ENCODE measurements at regions not wholly inside any gene's neighbourhood (a gene's known extent, or its start where the extent isn't known, plus 50 kb on each side); places are given as distances from the start of the nearest gene placed in this dataset.

DNA sequence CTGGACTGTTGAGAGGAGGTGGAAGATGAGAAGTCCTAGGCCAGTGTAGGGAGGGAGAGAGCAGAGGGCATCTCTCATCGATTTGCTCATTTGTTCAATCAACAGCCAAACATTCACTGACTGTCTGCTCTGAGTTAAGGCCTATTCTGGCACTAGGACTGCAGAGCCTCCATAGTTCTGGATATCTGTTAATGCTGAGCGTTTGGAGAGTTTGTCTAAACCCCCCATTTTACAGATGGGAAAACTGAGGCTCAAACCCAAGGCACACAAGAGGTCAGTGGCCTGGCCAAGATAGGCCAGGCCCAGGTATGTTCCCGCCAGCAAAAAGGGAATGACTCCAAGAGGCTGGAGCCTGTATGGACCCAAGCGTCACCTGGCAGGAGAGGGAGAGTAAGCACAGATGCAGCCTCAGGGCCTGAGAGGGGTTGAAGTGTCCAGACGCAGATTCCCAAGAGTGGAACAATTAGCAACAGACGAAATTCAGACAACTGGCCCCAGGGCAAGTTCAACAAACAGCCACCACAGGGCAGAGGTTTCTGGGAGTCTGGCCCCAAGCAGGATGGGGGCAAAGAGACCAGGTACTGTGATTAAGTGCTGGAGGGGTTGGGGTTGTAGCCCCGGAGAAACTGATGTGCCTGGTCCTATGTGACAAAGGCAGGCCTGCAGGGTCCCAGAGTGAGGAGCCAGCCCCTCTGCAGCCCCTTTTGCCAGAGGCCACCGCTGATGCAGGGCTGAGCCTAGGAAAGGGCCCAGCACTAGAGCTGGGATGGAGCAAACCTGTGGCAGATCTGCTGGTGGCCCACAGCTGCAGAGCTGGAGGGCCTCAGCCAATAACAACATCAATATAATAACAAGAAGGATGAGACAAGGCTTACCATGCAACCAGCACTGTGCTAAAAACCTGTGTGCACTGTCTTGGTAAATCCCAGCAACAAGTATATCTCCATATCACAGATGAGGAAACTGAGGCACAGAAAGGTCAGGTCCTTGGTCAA lies 245.1 kb upstream of the TLE3 start:
- DNase-seq: peak; percentile 98

DNA sequence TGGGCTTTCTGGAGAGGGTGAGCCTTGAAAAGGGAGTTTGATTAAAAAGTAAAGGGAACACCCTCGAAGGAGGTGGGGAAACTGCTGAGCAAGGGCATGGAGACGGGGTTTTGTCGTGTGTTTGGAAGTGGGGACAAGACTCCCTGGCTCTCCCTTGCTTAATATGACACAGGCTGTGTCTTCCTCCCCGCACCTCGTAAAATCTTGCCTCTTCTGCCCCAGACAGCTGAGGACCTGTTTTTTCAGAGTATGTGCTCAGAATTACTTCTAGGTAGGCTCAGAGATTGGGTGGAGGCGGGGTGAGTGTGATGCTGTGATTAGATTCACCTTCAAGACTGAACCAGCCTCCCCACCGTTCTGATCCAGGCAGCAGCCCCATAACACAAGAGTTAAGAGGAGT lies 244.4 kb upstream of the TLE3 start:
- DNase-seq: peak; percentile 63

DNA sequence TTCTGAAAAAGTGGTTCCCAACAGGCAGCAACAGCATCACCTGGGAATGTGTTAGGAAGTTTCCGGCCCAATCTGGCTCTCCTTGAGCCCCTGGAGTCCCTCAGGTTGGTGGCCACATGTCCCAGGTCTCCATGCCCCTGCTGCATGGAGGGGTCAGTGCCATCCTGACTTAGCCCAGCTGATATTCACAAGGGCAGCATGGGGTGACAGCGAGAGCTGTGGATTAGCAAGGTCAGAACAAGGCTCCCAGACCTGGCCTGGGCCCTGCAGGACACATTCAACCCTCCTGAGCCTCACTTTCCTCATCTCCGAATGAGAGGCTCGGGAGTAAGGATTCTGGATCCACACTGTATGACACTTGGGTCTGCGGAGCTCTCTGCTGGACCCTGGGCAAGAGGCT lies 243.8 kb upstream of the TLE3 start:
- DNase-seq: peak; percentile 44

DNA sequence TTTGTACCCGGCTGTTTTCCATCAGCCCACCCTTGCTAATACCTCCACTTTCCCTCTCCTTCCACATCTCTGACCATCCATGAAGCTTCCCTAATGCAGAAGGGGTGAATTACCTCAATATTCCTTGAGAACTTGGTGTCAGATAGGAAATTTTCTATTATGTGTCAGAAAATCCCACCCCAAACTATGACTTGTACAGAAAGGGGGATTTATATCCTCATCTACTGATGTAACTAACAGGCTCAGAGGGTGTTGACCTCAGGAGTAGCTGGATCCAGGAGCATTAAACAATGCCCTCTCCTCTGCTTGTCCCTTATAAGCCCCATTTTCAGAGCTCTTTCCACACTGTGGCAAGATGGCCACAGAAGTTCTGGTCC lies 242.8 kb upstream of the TLE3 start:
- DNase-seq: peak; percentile 36

DNA sequence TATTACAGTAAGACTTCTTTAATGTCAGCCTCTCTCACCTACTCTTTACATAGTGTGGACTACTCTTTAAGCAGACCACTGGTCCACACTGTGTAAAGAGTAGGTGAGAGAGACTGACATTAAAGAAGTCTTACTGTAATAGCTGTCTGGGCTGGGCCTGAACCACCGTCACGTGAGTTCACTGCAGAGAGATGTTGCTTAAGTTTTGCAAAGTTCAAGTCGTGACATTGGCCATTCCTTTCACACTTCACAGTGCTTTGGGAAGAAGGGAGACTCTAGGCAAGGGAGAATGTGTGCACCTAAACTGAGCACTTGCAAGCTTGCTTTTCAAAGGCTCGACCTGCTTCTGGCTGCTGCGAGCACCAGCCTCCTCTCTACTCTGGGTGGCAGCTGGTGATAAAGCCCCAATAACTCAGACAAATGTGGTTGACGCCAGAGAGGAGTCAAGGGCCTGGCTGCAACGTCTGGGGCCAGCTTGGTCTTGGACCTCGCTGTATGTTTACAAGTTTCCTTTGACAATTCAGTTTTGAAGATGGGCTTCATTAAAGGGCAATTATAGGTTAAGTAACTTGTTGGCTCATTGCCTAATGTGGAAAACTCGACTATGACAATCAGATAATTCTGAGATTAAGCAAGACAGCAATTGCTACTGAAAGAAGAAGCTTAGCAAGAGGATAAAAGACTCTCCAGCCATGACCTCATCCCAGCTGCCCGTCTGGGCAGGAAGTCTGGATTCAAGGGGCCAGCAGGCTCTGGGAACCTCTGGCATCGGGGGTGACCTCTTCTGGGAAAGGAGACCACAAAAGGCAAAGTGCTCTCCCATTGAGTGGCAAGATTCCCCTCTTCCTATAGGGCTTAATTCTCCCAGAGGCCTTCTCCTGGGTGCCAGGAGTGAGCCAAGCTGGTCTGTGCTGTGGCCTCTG lies 242.1 kb upstream of the TLE3 start:
- peak; percentile 95 for DNase-seq

DNA sequence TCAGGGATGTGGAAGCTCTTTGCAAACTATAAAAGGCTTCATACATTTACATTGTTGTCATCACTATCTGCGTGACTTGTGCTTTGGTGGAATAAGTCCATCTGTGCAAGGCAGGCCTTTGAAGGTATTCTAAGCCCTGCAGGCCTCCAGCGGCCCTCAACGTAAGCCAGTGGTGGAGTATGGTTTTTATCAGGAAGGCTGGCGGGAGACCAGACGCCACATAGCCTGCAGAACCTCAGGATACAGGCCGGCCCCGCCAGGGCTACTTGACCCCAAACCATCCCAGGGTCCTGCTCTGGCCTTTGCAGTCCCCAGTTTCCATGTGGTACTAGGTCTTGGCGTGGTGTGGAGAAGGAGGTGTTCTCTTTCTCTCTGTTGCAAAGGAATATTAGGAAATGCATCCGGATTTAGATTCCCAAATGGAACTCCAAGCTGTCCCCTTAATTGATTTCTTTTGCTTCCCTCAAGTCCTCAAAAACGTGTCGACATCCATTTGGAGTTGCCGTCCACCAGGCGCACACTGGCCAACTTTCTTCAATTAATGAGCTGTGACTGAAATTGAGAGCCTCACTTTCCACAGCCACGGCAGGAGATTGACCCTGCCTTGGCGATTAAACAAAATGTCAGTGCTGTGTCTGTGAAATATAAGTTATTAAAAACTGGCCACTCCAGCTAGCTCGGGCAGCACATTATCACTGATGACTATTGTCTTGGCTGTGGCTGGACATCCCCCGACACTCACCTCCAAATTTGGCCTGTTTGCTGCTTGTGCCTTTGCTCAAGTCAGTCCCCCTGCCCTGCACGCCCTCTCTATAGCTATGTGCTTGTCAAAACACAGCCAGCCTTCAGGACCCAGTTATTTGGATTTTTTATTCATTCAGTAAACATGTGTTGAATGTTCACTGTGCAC lies 239.8 kb upstream of the TLE3 start:
- peak; percentile 66 for DNase-seq

DNA sequence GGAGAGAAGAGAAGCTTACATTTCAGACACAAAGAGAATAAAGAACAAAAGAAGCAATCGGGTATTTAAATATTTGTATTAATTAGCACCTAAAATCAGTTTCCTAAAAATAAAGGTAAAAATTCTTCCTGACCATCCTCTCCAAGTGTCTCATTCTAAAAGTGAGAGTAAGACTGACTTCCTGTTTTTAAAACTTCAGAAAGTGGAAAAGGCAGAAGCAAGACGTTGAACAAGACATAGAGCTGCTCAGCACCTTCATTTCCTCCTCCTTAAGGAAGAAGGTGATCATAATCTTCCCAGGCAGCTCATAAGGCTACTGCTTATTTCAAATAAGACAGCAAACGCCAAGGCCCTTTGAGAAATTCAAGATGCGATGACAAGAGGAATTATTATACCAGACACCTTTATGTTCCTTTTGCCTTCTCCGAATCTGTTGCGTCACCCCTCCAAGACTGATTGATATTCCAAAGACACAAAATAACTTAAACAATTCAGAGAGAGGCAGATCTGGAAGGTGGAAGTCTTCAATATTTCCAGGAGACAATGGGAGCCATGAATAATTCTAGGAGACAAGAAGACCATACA lies 238.8 kb upstream of the TLE3 start:
- DNase-seq: peak; percentile 10

DNA sequence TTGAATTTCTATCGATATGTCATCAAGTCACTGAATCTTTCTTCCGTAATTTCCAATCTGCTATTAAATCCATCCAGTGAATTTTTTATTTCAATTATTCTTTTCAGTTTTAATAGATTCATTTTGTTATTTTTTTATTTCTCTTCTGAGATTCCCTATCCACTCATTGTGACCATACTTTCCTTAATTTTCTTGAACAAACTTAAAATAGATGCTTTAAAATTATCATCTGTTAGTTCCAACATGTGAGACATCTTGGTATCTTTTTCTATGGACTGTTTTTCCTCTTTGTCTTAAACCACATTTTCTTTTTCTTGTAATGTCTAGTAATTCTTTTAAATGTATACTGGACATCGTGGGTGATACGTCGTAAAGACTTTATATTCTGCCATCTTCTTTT lies 236.6 kb upstream of the TLE3 start:
- DNase-seq: no peak

DNA sequence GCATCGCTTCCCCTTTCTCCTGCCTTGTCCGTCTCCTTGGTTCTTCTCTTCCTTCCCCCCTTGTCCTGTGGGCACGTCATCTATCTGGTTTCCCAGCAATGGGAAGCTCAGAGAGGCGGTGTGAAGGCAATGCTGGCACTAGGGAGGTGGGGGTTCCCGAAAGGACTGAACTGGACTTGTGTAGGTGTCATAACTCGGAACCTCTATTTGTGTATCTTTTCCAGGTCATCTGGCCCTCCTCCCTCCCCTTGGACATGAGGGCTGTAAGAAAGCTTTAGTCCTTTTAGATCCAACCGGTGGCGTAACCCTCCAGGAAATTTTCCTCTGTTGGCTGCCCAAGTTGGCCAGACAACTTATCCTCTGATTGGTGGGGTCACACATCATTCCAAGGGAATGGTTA lies 231.5 kb upstream of the TLE3 start:
- DNase-seq: peak; percentile 25

DNA sequence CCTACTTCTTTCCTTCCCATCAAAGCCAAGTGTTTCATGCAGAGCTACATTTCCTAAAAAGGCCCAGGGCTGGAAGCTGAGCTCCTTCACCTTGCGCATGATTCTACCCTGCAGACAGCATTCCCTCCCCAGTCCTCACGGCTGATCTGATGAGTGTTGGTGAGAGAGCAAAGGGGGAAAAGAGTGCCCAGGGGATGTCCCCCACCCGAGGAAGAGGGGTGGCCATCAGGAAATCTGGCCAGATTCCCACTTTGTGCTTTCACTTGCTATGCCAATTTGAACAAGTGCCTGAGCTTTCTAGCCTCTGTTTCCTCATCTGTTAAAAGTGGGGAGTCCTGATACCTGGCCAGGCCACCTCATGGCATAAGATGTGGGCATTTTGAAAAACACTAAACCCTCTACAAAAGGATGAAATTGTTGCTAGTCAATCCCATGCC lies 231.0 kb upstream of the TLE3 start:
- peak; percentile 35 for DNase-seq

DNA sequence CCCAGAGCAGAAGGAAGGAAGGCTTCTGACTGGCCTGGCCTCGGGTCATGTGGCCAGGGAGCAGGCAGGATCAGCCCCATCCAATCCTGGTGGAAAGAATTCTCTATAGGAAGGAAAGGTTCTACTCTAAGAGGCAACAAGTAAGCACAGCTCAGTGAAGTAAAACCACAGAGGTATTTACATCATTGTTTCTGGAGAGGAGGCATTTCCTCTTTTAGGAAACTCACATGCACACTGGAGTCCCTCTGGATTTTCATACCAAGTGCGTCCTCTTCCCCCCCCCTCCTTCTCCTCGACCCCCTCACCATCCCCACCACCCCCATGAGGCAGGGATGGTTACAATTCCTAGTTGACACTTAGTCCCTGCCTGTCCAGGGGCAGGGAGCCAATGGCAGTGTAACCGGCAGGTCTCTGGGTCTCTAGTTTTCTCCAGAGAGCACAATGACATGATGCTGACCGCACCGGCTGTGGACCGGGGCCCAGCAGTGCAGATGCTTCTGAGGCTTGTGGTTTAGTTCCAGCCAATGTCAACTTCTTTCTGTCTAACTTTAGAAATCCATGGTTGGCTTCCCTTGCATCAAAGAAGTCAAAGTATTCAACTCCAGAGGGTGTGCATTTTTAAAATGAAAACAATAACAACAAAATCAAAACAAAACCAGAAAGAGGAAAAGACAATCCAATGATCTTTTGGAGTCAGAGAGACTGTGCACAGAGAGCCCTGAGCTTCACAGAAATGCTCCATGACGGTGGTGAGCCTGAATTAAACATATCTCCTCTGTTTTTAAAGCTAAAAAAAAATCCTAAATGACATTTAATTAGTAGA lies 230.3 kb upstream of the TLE3 start:
- DNase-seq: peak; percentile 91

DNA sequence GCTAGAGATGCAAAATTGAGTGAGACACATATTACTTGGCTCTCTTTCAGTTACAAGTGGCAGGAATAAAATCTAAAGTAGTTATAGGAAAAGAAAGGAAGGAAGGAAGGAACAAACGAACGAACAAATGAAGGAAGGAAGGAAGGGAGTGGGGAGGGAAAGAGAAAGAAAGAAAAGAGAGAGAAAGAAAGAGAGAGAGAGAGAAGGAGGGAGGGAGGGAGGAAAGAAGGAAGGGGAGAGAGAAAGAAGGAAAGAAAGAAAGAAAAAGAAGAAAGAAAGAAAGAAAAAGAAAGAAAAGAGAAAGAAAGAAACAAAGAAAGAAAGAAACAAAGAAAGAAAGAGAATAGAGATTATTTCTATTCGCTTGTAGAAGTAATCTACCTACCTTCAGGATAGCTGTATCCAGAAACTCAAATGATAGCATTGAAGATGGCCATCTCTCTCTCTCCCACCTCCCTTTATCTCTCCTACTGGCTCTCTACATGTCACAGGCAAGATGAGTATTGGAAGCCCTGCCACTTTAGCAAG lies 229.7 kb upstream of the TLE3 start:
- no peak for DNase-seq

DNA sequence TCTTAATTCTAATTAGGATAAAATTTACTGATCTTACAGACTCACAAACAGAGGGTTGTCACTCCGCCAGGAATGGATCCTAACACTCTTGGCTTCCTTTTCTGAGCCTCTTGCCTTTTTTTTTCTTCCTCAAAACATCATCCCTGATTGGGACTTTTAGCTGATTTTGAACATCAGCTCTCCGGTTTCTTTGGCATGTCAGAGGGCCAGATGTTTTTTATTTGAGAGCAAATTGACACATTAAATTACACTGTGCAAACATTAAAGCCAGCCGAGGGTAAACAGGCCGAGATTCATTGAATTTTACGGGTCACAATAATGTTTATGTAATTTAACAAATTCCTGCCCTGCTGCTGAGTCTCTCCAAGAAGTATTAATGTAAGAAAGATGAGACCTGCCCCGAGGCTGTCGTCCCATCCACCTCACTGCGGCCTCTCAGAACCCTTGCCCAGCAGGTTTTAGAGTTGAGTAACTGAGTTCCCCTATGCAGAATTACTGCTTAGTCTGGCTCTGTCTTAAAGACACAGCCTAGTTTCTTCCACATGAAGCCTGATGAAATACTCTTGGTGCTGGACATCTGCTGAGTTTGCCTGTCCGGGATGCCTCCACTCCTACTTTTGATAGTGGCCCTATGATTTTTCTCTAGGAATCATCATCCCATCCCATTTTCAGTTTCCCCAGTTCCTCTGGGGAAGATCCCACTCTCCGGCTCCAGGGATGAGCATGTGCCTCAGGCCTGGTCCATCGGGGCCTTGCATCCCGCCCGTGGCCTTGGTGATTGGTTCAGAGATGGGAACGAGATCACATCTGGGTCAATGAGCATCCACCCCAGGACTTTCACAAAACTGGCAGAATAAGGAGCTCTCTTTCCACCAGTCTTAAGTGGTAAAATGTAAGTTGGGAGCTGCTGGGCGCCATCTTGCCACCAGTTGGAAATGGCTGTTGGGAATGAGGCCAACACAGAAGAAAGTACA lies 226.6 kb upstream of the TLE3 start:
- DNase-seq: peak; percentile 89

DNA sequence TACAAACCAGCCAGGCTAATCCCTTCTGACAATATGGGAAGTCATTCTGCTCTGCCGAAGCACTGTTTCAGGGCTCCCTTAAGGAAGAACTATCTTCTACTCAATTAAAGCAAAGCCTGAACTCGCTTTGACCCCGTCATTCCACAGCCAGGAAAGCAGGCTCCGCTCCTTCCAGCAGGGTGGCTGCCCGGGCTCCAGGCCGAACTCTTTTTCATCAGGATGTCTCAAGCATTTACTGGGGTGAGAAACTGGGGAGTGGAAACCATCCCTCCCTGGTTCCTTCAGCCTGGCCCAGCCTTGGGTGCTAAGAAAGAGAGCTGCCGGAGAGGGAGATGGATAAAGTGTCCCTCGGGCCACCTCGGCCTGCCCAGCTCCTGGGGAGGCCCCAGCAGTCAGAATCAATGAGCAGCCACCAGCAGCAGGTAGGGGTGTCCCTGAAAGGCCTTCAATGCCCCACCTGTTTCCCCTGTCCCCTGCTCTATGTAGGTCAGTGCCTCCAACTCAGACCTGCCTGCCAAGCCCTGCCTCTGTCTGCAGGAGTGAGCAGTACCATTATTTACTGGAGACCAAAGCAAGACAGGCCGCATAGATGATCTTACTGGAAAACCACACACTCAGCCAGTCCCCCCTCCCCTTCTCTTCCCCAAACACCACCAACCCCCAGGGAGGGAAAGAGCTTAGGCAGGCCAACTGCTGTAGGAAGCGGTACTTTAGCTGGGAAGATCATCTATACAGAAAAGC lies 225.6 kb upstream of the TLE3 start:
- DNase-seq: peak; percentile 88

DNA sequence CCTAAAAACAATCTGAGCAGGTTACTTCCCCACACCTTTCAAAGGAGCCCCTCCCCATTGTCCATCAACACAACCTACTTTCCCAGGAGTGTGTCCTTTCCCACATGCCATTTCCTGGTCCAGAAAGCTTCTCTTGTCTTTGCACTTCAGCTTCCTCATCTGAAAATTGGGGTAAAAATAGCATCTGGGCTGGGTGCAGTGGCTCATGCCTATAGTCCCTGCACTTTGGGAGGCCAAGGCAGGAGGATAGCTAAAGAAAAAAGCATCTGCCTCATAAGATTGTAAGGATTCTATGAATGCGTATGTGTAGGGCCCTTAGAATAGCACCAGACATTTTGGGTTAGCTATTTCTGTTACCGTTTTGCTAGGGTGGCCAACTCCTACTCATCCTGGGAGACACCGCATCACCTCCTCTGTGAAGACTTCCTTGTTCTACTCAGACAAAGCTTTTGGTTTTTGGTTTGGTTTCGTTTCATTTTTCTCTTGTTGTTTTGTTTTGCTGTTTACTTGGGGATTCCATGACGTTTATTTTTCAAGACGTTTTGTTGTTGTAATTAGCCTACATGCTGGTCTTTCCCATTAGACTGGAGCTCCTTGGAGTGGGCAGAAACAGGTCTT lies 224.4 kb upstream of the TLE3 start:
- no peak for DNase-seq

DNA sequence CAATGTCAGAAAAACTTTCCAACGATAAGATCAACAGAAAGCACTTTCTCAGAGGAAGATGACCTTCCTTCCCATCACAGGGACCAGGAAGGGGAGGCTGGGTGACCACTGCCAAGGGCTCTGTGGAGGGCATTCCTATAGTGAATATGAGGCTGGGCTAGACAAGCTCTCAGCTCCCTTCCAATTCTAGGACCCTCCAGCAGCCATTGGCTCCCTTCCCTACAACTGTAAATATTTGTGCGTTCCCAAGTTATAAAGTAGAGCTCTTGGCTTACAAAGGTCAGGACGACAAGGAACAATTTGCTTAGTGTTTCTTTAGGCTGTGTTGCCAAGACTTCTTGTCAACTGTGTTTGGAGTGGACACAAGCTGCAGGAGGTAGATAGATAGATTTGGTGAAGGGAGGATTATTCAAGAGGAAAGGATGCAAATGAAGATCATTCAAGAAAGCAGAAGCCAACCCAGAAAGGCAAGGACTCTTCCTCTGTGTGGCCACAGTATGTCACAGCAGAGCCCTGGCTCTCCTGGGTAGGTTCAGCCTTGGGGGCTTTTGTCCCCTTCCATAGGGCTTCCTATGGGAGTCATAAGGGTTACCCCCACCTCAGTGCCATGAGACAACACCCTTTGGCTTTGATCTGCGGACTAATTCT lies 223.6 kb upstream of the TLE3 start:
- no peak for DNase-seq

DNA sequence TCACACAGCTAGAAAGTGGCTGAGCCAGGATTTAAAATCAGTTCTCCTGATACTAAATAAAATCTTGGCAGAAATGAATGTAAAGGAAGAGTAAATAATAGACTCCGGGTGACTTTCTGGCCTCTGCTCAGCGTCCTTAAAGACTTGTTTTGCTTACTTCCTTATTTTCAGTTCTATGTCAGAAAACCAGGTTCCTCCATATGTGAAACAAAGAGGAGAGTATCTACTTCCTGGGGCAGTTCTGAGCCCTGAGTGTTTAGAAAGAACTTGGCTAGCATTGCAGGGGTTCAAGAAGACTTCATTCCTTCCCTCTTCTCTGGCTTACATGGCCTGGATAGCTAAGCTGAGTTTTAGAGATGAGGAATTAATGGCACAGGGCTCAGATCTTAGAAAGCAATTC lies 222.8 kb upstream of the TLE3 start:
- DNase-seq: no peak

DNA sequence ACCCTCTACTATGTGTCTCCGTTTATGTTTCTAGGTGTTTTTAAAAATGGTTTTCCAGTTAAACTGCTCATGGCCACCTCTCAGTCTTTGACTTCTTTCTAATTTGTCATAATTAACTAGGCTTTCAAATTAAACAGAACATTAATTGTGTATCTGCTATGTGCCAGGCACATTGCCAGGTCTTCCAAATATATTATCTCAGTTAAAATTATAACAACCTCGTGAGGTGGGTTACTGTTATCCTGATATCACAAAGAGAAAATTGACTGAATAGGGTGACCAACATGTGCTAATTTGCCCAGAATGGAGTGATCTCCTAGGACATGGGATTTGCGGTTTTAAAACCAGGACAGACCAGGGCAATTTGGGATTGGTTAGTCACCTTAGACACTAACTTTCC lies 222.4 kb upstream of the TLE3 start:
- no peak for DNase-seq

Measured in islet precursor cell (in vitro differentiated cells).